ENCODE measurements at regions not wholly inside any gene's neighbourhood (a gene's known extent, or its start where the extent isn't known, plus 50 kb on each side); places are given as distances from the start of the nearest gene placed in this dataset.

GRCh38 chr2:5190023-5190422, 502.2 kb upstream of the SOX11 start:
- H3K9me3 ChIP-seq (replicated peaks; ENCODE audit: control insufficient read depth, insufficient read depth, low read length): no peaks in the 10 kb centered on the region
- DNase-seq (ENCODE audit: low read depth, low spot score) (no peak), ATAC-seq (no peak), FAIRE-seq (no peak)
- no peak overlapping the region for H3K4me3 ChIP-seq
- no TSS peak for BruUV-seq (replicated peaks)
- no peaks in the 10 kb centered on the region for H3K4me1 ChIP-seq (ENCODE audit: control insufficient read depth, insufficient read depth, low read length)
- H3K27me3 ChIP-seq (replicated peaks in 1 of 2; ENCODE audit: control insufficient read depth in 2 of 2, insufficient read depth in 2 of 2, low read length in 1 of 2): no peaks in the 10 kb centered on the region
- ChIA-PET SMC1A (ENCODE audit: uncharacterized antibody, unreplicated experiment) (no interaction called here), RAD21 (ENCODE audit: unreplicated experiment) (no interaction called here), CTCF (no interaction called here), POLR2A (no interaction called here)
- H3K27ac ChIP-seq (ENCODE audit: control insufficient read depth, insufficient read depth): no peak overlapping the region
- WGBS (ENCODE audit: insufficient coverage, insufficient replicate concordance, low lambda C conversion rate, missing lambda C conversion rate): 25% methylated on average over 5 of the region's 5 CpGs
- TF ChIP-seq NFYA (IDR thresholded peaks at IDR 0.05; ENCODE audit: borderline replicate concordance, low read depth, low read length) (no peak), ZBED1 (IDR thresholded peaks at IDR 0.05; ENCODE audit: borderline replicate concordance) (no peak), CTCF (IDR thresholded peaks at IDR 0.05 in 2 of 3, conservative IDR thresholded peaks at IDR 0.05 in 1 of 3; ENCODE audit: control insufficient read depth in 2 of 3, extremely low read depth in 1 of 3, insufficient read depth in 1 of 3, low read depth in 3 of 3, low read length in 3 of 3) (no peak)
- H3K36me3 ChIP-seq (ENCODE audit: control insufficient read depth in 2 of 2, insufficient read depth in 2 of 2, low read length in 1 of 2): no peaks in the 10 kb centered on the region
- intact Hi-C loops (cut with micrococcal nuclease; ENCODE audit: unreplicated experiment): no loop called here
- no peaks in the 10 kb centered on the region for H3K79me2 ChIP-seq (ENCODE audit: control insufficient read depth, insufficient read depth, low read length)
- H2AFZ ChIP-seq (ENCODE audit: control insufficient read depth, low read depth, low read length): no peak overlapping the region
- in situ Hi-C loops (cut with MboI): no loop called here
- H4K20me1 ChIP-seq (ENCODE audit: control insufficient read depth, insufficient read depth): no peaks in the 10 kb centered on the region
- H3K4me2 ChIP-seq (ENCODE audit: control insufficient read depth, insufficient read depth): no peak overlapping the region
- no peak overlapping the region for H3K9ac ChIP-seq (ENCODE audit: control insufficient read depth, insufficient read depth, low read length)

GRCh38 chr2:5195636-5196035, 496.5 kb upstream of the SOX11 start:
- POLR2A ChIA-PET: no interaction called here
- 5% methylated on average over 1 of the region's 1 CpG for WGBS (ENCODE audit: insufficient coverage, insufficient replicate concordance, low lambda C conversion rate, missing lambda C conversion rate)
- no TSS peak for BruUV-seq (replicated peaks)
- no peak overlapping the region for H2AFZ ChIP-seq (ENCODE audit: control insufficient read depth, low read depth, low read length)
- FAIRE-seq: no peak
- intact Hi-C loops (cut with micrococcal nuclease; ENCODE audit: unreplicated experiment): no loop called here
- no peaks in the 10 kb centered on the region for H4K20me1 ChIP-seq (ENCODE audit: control insufficient read depth, insufficient read depth)
- no peaks in the 10 kb centered on the region for H3K9me3 ChIP-seq (replicated peaks; ENCODE audit: control insufficient read depth, insufficient read depth, low read length)
- H3K4me1 ChIP-seq (ENCODE audit: control insufficient read depth, insufficient read depth, low read length): no peaks in the 10 kb centered on the region
- H3K4me3 ChIP-seq: no peak overlapping the region
- no peaks in the 10 kb centered on the region for H3K79me2 ChIP-seq (ENCODE audit: control insufficient read depth, insufficient read depth, low read length)
- no peak overlapping the region for H3K27ac ChIP-seq (ENCODE audit: control insufficient read depth, insufficient read depth)
- RAD21 ChIA-PET (ENCODE audit: unreplicated experiment): no interaction called here
- ATAC-seq: no peak
- in situ Hi-C loops (cut with MboI): no loop called here
- SMC1A ChIA-PET (ENCODE audit: uncharacterized antibody, unreplicated experiment): no interaction called here
- H3K9ac ChIP-seq (ENCODE audit: control insufficient read depth, insufficient read depth, low read length): no peak overlapping the region
- CTCF ChIA-PET: no interaction called here
- DNase-seq (ENCODE audit: low read depth, low spot score): no peak
- no peak overlapping the region for H3K4me2 ChIP-seq (ENCODE audit: control insufficient read depth, insufficient read depth)
- H3K36me3 ChIP-seq (ENCODE audit: control insufficient read depth in 2 of 2, insufficient read depth in 2 of 2, low read length in 1 of 2): no peaks in the 10 kb centered on the region
- H3K27me3 ChIP-seq (replicated peaks in 1 of 2; ENCODE audit: control insufficient read depth in 2 of 2, insufficient read depth in 2 of 2, low read length in 1 of 2): no peaks in the 10 kb centered on the region
- TF ChIP-seq MYB (IDR thresholded peaks at IDR 0.05; ENCODE audit: borderline replicate concordance, low read depth, low read length): no peak
- no peak for TF ChIP-seq RAD51 (IDR thresholded peaks at IDR 0.05)
- TF ChIP-seq RELB (IDR thresholded peaks at IDR 0.05; ENCODE audit: low read depth): no peak
- TF ChIP-seq BCLAF1 (IDR thresholded peaks at IDR 0.05): no peak
- no peak for TF ChIP-seq ASH2L (IDR thresholded peaks at IDR 0.05; ENCODE audit: borderline replicate concordance, low read depth)
- TF ChIP-seq CHD4 (IDR thresholded peaks at IDR 0.05): no peak

Data from GM12878 (cell line).